ENCODE measurements at regions not wholly inside any gene's neighbourhood (a gene's known extent, or its start where the extent isn't known, plus 50 kb on each side); places are given as distances from the start of the nearest gene placed in this dataset.

DNA sequence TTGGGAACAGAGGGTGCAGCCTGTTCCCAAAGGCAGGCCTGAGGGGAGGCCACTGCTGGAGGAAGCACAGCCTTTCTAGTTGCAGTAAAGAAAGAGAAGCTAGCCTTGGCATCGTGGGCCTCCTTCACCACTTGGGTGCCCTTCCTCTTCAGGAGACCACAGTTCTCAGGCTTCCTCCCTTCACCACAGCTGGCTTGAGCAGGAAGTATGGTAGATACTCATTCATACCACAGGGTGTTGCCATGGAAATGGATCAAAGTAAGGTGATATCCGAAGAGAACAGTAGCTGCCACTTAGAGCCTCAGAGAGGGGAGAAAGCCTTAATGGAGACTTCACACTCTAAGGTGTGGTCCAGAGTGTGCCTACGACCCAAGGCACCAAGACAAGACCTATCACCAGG, 120.4 kb upstream of the RIPOR2 start:
- Histone ChIP-seq H2AFZ (no peak overlapping the region), H3F3A (ENCODE audit: insufficient read depth, low read depth) (no peaks in the 10 kb centered on the region), H3K9me2 (ENCODE audit: insufficient read depth) (no peaks in the 10 kb centered on the region), H3K9me3 (ENCODE audit: insufficient read depth, low read depth) (no peaks in the 10 kb centered on the region; the same call in 1 of the 2 replicates), H3K4me3 (no peak overlapping the region), H3K36me3 (ENCODE audit: low read depth) (no peaks in the 10 kb centered on the region), H3K79me2 (ENCODE audit: low read depth) (no peaks in the 10 kb centered on the region), H3K4me2 (no peak overlapping the region), H3K4me1 (replicated peaks; ENCODE audit: insufficient read depth) (peaks cover 38% of the 10 kb centered on the region), H4K20me1 (ENCODE audit: insufficient read depth) (no peaks in the 10 kb centered on the region), H3K27ac (no peak overlapping the region), H3K27me3 (ENCODE audit: insufficient read depth, low read depth) (no peaks in the 10 kb centered on the region)
- no peak for DNase-seq
- ChIA-PET POLR2A (ENCODE audit: unreplicated experiment) (no interaction called here), CTCF (no interaction called here)
- no TSS peak for BruUV-seq (replicated peaks)
- intact Hi-C loops (cut with micrococcal nuclease; ENCODE audit: unreplicated experiment): no loop called here
- TF ChIP-seq EZH2 (IDR thresholded peaks at IDR 0.05; ENCODE audit: low read depth) (no peak), CTCF (conservative IDR thresholded peaks at IDR 0.05) (no peak)

DNA sequence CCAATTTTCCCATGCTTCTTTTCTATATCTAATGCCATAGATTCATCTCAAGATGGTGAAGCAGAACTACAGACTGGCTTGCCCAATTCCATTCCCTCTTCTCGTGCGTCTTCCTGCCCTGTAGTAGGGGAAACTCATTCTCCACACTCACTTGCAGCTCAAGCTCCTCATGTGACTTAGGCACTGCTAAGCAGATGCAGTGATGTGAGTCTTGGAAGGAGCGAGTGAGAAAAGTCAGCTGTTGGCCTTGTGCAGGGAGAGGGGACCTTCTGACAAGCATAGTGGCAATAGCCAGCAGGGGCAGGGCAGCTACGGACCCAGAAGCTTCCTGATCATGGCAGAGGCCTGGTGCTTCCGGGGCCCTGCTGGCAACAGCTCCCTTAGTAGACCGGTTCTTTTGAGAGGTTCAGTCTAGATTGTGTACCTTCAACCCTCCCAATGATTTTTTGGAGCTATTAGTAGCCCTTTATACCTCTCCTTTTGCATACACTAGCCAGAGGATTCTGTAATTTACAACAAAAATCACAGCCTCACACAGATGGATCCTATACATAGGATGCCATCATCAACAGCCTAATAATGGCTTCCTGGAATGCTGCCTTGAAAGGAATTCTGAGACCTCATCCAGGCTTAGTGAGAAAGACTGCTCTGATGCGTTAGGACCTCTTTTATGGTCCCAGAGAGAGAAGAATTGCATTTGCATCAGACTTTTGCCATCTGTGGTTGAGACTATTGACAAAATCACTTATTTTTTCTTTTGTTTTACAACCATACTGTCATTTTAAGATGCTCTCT, 121.5 kb upstream of the RIPOR2 start:
- BruUV-seq (replicated peaks): no TSS peak
- H4K20me1 ChIP-seq (ENCODE audit: insufficient read depth): no peaks in the 10 kb centered on the region
- no peaks in the 10 kb centered on the region for H3K27me3 ChIP-seq (ENCODE audit: insufficient read depth, low read depth)
- H2AFZ ChIP-seq: no peak overlapping the region
- H3K4me2 ChIP-seq: no peak overlapping the region
- ChIA-PET POLR2A (ENCODE audit: unreplicated experiment) (interaction anchor here (0.5 kb wide), 1 partner anchor 394 kb away, joined by 3 read pairs; no protein-coding TSS in a partner anchor), CTCF (no interaction called here)
- no peaks in the 10 kb centered on the region for H3K36me3 ChIP-seq (ENCODE audit: low read depth)
- H3K4me1 ChIP-seq (replicated peaks; ENCODE audit: insufficient read depth): peaks cover 26% of the 10 kb centered on the region
- no peaks in the 10 kb centered on the region for H3F3A ChIP-seq (ENCODE audit: insufficient read depth, low read depth)
- DNase-seq: no peak
- no peaks in the 10 kb centered on the region for H3K79me2 ChIP-seq (ENCODE audit: low read depth)
- TF ChIP-seq CTCF (conservative IDR thresholded peaks at IDR 0.05): no peak
- TF ChIP-seq EZH2 (IDR thresholded peaks at IDR 0.05; ENCODE audit: low read depth): no peak
- H3K27ac ChIP-seq: no peak overlapping the region
- no peaks in the 10 kb centered on the region; the same call in 1 of the 2 replicates for H3K9me3 ChIP-seq (ENCODE audit: insufficient read depth, low read depth)
- intact Hi-C loops (cut with micrococcal nuclease; ENCODE audit: unreplicated experiment): no loop called here
- no peak overlapping the region for H3K4me3 ChIP-seq
- H3K9me2 ChIP-seq (ENCODE audit: insufficient read depth): no peaks in the 10 kb centered on the region

- no peaks in the 10 kb centered on the region for H3K9me2 ChIP-seq (ENCODE audit: insufficient read depth)
- no peak overlapping the region for H3K4me2 ChIP-seq
- no peak overlapping the region for H3K27ac ChIP-seq
- no peaks in the 10 kb centered on the region for H3K36me3 ChIP-seq (ENCODE audit: low read depth)
- H2AFZ ChIP-seq: no peak overlapping the region
- intact Hi-C loops (cut with micrococcal nuclease; ENCODE audit: unreplicated experiment): no loop called here
- no TSS peak for BruUV-seq (replicated peaks)
- no peaks in the 10 kb centered on the region for H4K20me1 ChIP-seq (ENCODE audit: insufficient read depth)
- DNase-seq: no peak
- no peaks in the 10 kb centered on the region for H3K79me2 ChIP-seq (ENCODE audit: low read depth)
- H3K4me3 ChIP-seq: no peak overlapping the region
- CTCF ChIA-PET: no interaction called here
- TF ChIP-seq CTCF (conservative IDR thresholded peaks at IDR 0.05) (no peak), EZH2 (IDR thresholded peaks at IDR 0.05; ENCODE audit: low read depth) (no peak)
- peaks cover 15% of the 10 kb centered on the region for H3K4me1 ChIP-seq (replicated peaks; ENCODE audit: insufficient read depth)
- POLR2A ChIA-PET (ENCODE audit: unreplicated experiment): no interaction called here
- no peaks in the 10 kb centered on the region for H3F3A ChIP-seq (ENCODE audit: insufficient read depth, low read depth)
- no peaks in the 10 kb centered on the region for H3K27me3 ChIP-seq (ENCODE audit: insufficient read depth, low read depth)
- H3K9me3 ChIP-seq (ENCODE audit: insufficient read depth, low read depth): no peaks in the 10 kb centered on the region; the same call in 1 of the 2 replicates
These were observed 122.7 kb upstream of the RIPOR2 start for GRCh38 chr6:25058441-25058840.

Data from PC-9 (cell line).